Panc1 (cell line): ENCODE measurements at regions not wholly inside any gene's neighbourhood (a gene's known extent, or its start where the extent isn't known, plus 50 kb on each side); places are given as distances from the start of the nearest gene placed in this dataset.

ENCODE experiments used
- ATAC-seq: fragments of 200-7000 bp; cut with Tn5 transposase; 2 replicates; pipeline ENCODE4 v1.9.1; 2020; ENCODE audit warnings: mild to moderate bottlenecking, moderate library complexity
- BruUV-seq: library from RNA; stranded (reverse); fragments of 400-500 nt; replicated peaks from 2 replicates; lab custom pipeline; 2021; lab: Mats Ljungman, UMichigan
- CTCF ChIA-PET: fragments of 300-600 bp; sonication (Branson Sonifier 250); formaldehyde crosslinking; loops from one replicate; lab custom pipeline; 2022; ENCODE audit warnings: antibody characterized with exemption; lab: Charles Lee
- POLR2A ChIA-PET: fragments of 300-600 bp; sonication (Branson Sonifier 250); formaldehyde crosslinking; loops from one replicate; lab custom pipeline; 2022; ENCODE audit warnings: antibody characterized with exemption; lab: Charles Lee
- DNase-seq: peaks from one replicate; pipeline ENCODE4 v3.0.0-alpha.2; 2010; ENCODE audit warnings: low read depth, low spot score
- H3K27ac ChIP-seq: 2 replicates; pipeline ENCODE4 v1.5.1; 2011; ENCODE audit warnings: mild to moderate bottlenecking, low read length, inconsistent platforms
- H3K27me3 ChIP-seq: fragments of 200-500 bp; sonication (Bioruptor generic); 2 replicates; pipeline ENCODE4 v1.6.0; 2014; ENCODE audit warnings: low read length, inconsistent platforms; ENCODE audit not compliant: control insufficient read depth, insufficient read depth
- H3K36me3 ChIP-seq: fragments of 200-500 bp; sonication (Bioruptor generic); 2 replicates; pipeline ENCODE4 v1.5.1; 2014; ENCODE audit warnings: inconsistent platforms, mild to moderate bottlenecking, low read length, moderate library complexity; ENCODE audit not compliant: control insufficient read depth, insufficient read depth
- H3K4me1 ChIP-seq: 2 replicates; pipeline ENCODE4 v1.5.1; 2011; ENCODE audit warnings: inconsistent platforms, mild to moderate bottlenecking, low read length, moderate library complexity; ENCODE audit not compliant: control insufficient read depth, insufficient read depth
- H3K4me3 ChIP-seq, 2 experiments: 2 replicates each; pipeline ENCODE4 v1.5.1; 2011 to 2012; ENCODE audit warnings: low read depth in 2 of 2, low read length in 2 of 2, mild to moderate bottlenecking in 2 of 2, inconsistent platforms in 1 of 2, moderate library complexity in 1 of 2
- H3K9me3 ChIP-seq: fragments of 200-500 bp; sonication (Bioruptor generic); 2 replicates; pipeline ENCODE4 v1.5.1; 2014; ENCODE audit warnings: low read depth, mild to moderate bottlenecking, inconsistent platforms, low read length, moderate library complexity; ENCODE audit not compliant: control insufficient read depth, insufficient read depth
- CTCF ChIP-seq: fragments of 450-650 bp; IDR thresholded peaks from 2 replicates; pipeline ENCODE4 v1.5.1; 2017; ENCODE audit warnings: mild to moderate bottlenecking
- POLR2AphosphoS5 ChIP-seq: IDR thresholded peaks from 2 replicates; pipeline ENCODE4 v1.6.1; 2012; ENCODE audit warnings: mild to moderate bottlenecking, low read depth, low read length, moderate library complexity
- REST ChIP-seq, 2 experiments: IDR thresholded peaks; 2 replicates each; pipeline ENCODE4 v1.6.1; 2011 to 2012; ENCODE audit warnings: low read depth in 2 of 2, control low read depth in 1 of 2, low read length in 1 of 2, mild to moderate bottlenecking in 1 of 2, moderate library complexity in 1 of 2; ENCODE audit not compliant: insufficient read depth in 1 of 2
- SIN3A ChIP-seq: IDR thresholded peaks from 2 replicates; pipeline ENCODE4 v1.6.1; 2012; ENCODE audit warnings: low read depth, mild to moderate bottlenecking, low read length, moderate library complexity, borderline replicate concordance; ENCODE audit not compliant: insufficient read depth
- TCF7L2 ChIP-seq: IDR thresholded peaks from 2 replicates; pipeline ENCODE4 v1.6.1; 2011; ENCODE audit warnings: mild to moderate bottlenecking, low read depth, low read length, inconsistent platforms
- in situ Hi-C: cut with HindIII; loops from 2 replicates; pipeline ENCODE4 v1.10.0; 2016; ENCODE audit warnings: low sequenced_read_pairs, low pct_unique_long_range_greater_than_20kb
- intact Hi-C: fragments of 100-400 bp; cut with micrococcal nuclease; formaldehyde crosslinking; loops from one replicate; pipeline ENCODE4 v1.10.0; 2022; ENCODE audit not compliant: unreplicated experiment

GRCh38 chr12:127519779-127520178 is 747.2 kb upstream of the TMEM132C start:
- DNase-seq (no peak), ATAC-seq (no peak)
- H3K36me3 ChIP-seq: no peaks in the 10 kb centered on the region
- no peak overlapping the region for H3K4me3 ChIP-seq
- POLR2A ChIA-PET: no interaction called here
- no TSS peak for BruUV-seq
- CTCF ChIA-PET: no interaction called here
- H3K27me3 ChIP-seq: no peaks in the 10 kb centered on the region
- in situ Hi-C loops (no loop called here), intact Hi-C loops (no loop called here)
- no peak overlapping the region for H3K27ac ChIP-seq
- H3K9me3 ChIP-seq: no peaks in the 10 kb centered on the region
- TF ChIP-seq REST (IDR thresholded peaks at IDR 0.05; ENCODE audit: insufficient read depth in 1 of 2, low read depth in 2 of 2, low read length in 1 of 2): no peak
- TF ChIP-seq POLR2AphosphoS5: no peak
- H3K4me1 ChIP-seq: no peaks in the 10 kb centered on the region

GRCh38 chr12:127526925-127527324 is 740.0 kb upstream of the TMEM132C start:
- no peak for ATAC-seq
- BruUV-seq: no TSS peak
- no peak overlapping the region for H3K4me3 ChIP-seq
- no peak overlapping the region for H3K27ac ChIP-seq
- H3K27me3 ChIP-seq: no peaks in the 10 kb centered on the region
- in situ Hi-C loops (no loop called here), intact Hi-C loops (no loop called here)
- CTCF ChIA-PET: no interaction called here
- POLR2A ChIA-PET: no interaction called here
- DNase-seq: no peak
- TF ChIP-seq TCF7L2 (no peak), REST (IDR thresholded peaks at IDR 0.05; ENCODE audit: insufficient read depth in 1 of 2, low read depth in 2 of 2, low read length in 1 of 2) (no peak), CTCF (no peak), POLR2AphosphoS5 (no peak), SIN3A (no peak)
- H3K9me3 ChIP-seq: no peaks in the 10 kb centered on the region
- H3K36me3 ChIP-seq: no peaks in the 10 kb centered on the region
- no peaks in the 10 kb centered on the region for H3K4me1 ChIP-seq
